Right lobe of liver (tissue), 6 donors: ENCODE measurements at regions not wholly inside any gene's neighbourhood (a gene's known extent, or its start where the extent isn't known, plus 50 kb on each side); places are given as distances from the start of the nearest gene placed in this dataset.

Experiments used
- ATAC-seq, 4 donors: fragments of 200-7000 bp; cut with Tn5 transposase; one replicate each; pipeline ENCODE4 v1.9.1; 2020; ENCODE audit warnings: mild to moderate bottlenecking in 4 of 4, moderate library complexity in 4 of 4
- DNase-seq, 3 donors: peaks; one replicate each; pipeline ENCODE4 v3.0.0-alpha.2; 2020
- H3K27ac ChIP-seq, 3 donors: fragments of 200-600 bp; one replicate each; pipeline ENCODE4 v1.8.0; 2022
- H3K27me3 ChIP-seq, 2 donors: fragments of 200-600 bp; one replicate each; pipeline ENCODE4 v1.8.0; 2022
- H3K36me3 ChIP-seq, 4 donors: fragments of 200-600 bp; sonication (generic) in 1 of 4; one replicate each; pipeline versions ENCODE4 v1.5.1 to v1.8.0; 2017 to 2022; ENCODE audit warnings: control low read depth in 1 of 4
- H3K4me1 ChIP-seq, 4 donors: fragments of 200-600 bp; sonication (generic) in 1 of 4; one replicate each; pipeline versions ENCODE4 v1.5.1 to v1.8.0; 2017 to 2022; ENCODE audit warnings: control low read depth in 1 of 4
- H3K4me3 ChIP-seq, 3 donors: fragments of 200-600 bp; one replicate each; pipeline ENCODE4 v1.8.0; 2022
- H3K9me3 ChIP-seq, 4 donors: fragments of 200-600 bp; sonication (generic) in 1 of 4; one replicate each; pipeline versions ENCODE4 v1.5.1 to v1.8.0; 2017 to 2022; ENCODE audit warnings: control low read depth in 1 of 4
- CTCF ChIP-seq, 4 donors: fragments of 200-600 bp in 3 of 4; fragments of 450-650 bp in 1 of 4; IDR thresholded peaks; one replicate each; pipeline versions ENCODE4 v1.5.1 to v1.8.0; 2016 to 2022; ENCODE audit warnings: antibody characterized with exemption in 4 of 4, mild to moderate bottlenecking in 2 of 4
- POLR2A ChIP-seq: fragments of 450-650 bp; IDR thresholded peaks from one replicate; pipeline ENCODE4 v1.6.1; 2017; ENCODE audit warnings: antibody characterized with exemption, mild to moderate bottlenecking
- WGBS: methylation state at CpG from one replicate; pipeline ENCODE4 v1.1.6; 2018; ENCODE audit warnings: low coverage, low lambda C conversion rate; ENCODE audit not compliant: insufficient coverage; ENCODE audit errors: missing lambda C conversion rate; 5-methylcytosine and 5-hydroxymethylcytosine counted together
- intact Hi-C, 2 donors: fragments of 100-400 bp; cut with DNase I; formaldehyde crosslinking; loops; one replicate each; pipeline versions ENCODE4 v1.11.2 to v1.14.1; 2022
- donor health status: DM: no; HTN: yes; CAD: no.
- donor health status: DM: no; HTN: no; CAD: no.
- donor health status: DM: no; HTN: no; CAD: no.
- donor health status: DM: no; HTN: yes; CAD: no.
- donor health status: DM: no; HTN: yes; CAD: no.

GRCh38 chr11:129324533-129325175 is 51.0 kb upstream of the BARX2 start:
- Histone ChIP-seq H3K27ac (peak overlapping the region; percentile 75 to 85 (median 78)), H3K4me1 (peaks cover 0 to 40% (median 22%) of the 10 kb centered on the region in 4 donors), H3K36me3 (no peaks in the 10 kb centered on the region), H3K9me3 (no peaks in the 10 kb centered on the region), H3K4me3 (peak overlapping the region; percentile 18 to 42 (median 31)), H3K27me3 (no peaks in the 10 kb centered on the region)
- peak; percentile 74 to 92 (median 86) for DNase-seq
- 30% methylated on average over 7 of the region's 10 CpGs for WGBS
- intact Hi-C loops, result loop anchor here in 1 of 2 donors (5.0 to 10.0 kb wide), 2 partner anchors 87 to 210 kb away; no protein-coding TSS in a partner anchor
- ATAC-seq, result peak; percentile 87 to 95 (median 91)
- TF ChIP-seq CTCF (IDR thresholded peaks at IDR 0.05), result no peak
- no peak for TF ChIP-seq POLR2A

DNA sequence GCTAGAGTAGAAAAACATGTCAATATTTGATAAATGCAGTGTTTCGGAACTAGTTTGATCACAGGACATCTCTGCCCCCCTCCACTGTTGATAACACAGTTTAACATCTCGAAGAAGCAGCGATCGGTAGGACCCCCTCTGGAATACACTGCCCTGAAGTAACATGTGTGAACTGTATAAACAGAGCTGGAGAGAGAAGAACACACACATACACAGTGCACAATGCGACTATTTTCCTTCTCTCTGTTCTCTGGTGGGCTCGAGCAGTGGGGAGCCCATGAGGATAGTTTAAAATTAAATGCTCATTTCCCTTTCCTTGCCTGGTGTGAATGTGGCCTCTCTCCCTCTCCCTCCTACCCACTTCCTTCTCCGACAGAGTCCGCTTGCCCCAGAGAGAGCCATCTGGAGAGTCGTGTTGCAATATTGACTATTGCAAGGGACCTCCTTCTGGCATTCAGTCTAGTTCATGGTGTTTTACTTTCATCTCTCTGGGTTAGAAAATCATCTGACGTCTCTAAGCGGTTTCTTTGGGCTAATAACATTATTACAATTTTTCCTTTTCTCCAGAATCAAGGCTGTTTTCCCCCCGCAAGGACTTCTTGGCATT is 51.6 kb upstream of the BARX2 start:
- 21% methylated on average over 11 of the region's 12 CpGs for WGBS

DNA sequence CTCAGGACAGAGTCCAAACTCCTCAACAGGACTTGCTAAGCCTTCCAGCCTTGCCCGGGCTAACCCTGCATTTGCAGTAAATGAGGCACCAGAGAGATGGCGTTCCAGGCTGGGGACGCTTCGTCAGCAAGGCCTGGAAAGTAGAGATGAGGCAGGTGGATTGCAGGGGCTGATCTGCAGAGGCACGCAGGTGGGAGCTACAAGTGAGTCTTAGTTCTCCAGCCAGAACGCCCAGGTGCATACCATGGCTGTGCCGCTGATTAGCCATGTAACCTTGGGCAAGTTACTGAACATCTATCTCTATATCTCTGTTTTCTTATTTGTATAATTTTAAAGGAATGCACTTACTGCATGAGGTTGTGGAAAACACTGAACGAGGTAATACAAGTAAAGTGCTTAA is 52.7 kb upstream of the BARX2 start:
- Histone ChIP-seq H3K27me3 (no peaks in the 10 kb centered on the region), H3K36me3 (no peaks in the 10 kb centered on the region), H3K4me1 (peaks cover 0 to 40% (median 22%) of the 10 kb centered on the region in 4 donors), H3K4me3 (no peak overlapping the region), H3K27ac (no peak overlapping the region), H3K9me3 (no peaks in the 10 kb centered on the region)
- intact Hi-C loops, result loop anchor here in 1 of 2 donors (10.0 kb wide), 1 partner anchor 208 kb away; no protein-coding TSS in a partner anchor
- ATAC-seq (peak in 1 of 4 donors; percentile 10), DNase-seq (no peak)
- WGBS, result 70% methylated on average over 6 of the region's 8 CpGs
- TF ChIP-seq POLR2A (no peak), CTCF (IDR thresholded peaks at IDR 0.05) (no peak)

More for the DNA sequence above, 51.6 kb upstream of the BARX2 start:
- TF ChIP-seq POLR2A (no peak), CTCF (IDR thresholded peaks at IDR 0.05) (no peak)
- Histone ChIP-seq H3K36me3 (no peaks in the 10 kb centered on the region), H3K27me3 (no peaks in the 10 kb centered on the region), H3K4me1 (peaks cover 0 to 40% (median 22%) of the 10 kb centered on the region in 4 donors), H3K4me3 (peak overlapping the region; percentile 18 to 42 (median 31)), H3K27ac (peak overlapping the region; percentile 75 to 85 (median 78)), H3K9me3 (no peaks in the 10 kb centered on the region)
- ATAC-seq (peak; percentile 75 to 81 (median 78)), DNase-seq (peak in 1 of 3 donors; percentile 69)
- intact Hi-C loops, result loop anchor here in 1 of 2 donors (10.0 kb wide), 1 partner anchor 209 kb away; no protein-coding TSS in a partner anchor

DNA sequence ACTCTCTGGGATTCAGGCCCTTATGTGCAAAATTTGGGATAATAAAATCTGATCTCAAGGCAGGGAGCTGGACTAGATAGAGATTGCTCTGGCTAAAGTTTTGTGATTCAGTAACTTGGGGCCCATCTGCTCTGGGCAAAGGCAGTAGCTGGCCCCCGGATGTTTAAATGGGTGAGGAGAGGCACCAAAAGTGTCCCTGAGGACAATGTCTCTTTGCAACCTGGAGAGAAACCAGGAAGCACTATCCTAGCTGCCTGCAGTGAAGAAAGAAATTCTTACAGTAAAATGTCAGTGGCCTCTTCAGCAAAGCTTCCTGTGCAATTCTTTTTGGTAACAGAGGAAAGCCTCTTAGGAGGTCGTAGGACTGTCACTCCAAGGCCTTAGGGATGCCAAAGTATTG is 54.6 kb upstream of the BARX2 start:
- Histone ChIP-seq H3K9me3 (no peaks in the 10 kb centered on the region), H3K27me3 (no peaks in the 10 kb centered on the region), H3K27ac (no peak overlapping the region), H3K36me3 (no peaks in the 10 kb centered on the region), H3K4me1 (peaks cover 0 to 40% (median 22%) of the 10 kb centered on the region in 4 donors), H3K4me3 (no peak overlapping the region)
- no peak for DNase-seq
- WGBS, result 44% methylated on average over 2 of the region's 2 CpGs
- intact Hi-C loops, result loop anchor here in 1 of 2 donors (10.0 kb wide), 1 partner anchor 206 kb away; no protein-coding TSS in a partner anchor
- no peak for TF ChIP-seq POLR2A
- no peak for TF ChIP-seq CTCF (IDR thresholded peaks at IDR 0.05)
- ATAC-seq, result peak in 2 of 4 donors; percentile 12 to 50
